Fibroblast of lung (primary cell): ENCODE measurements at regions not wholly inside any gene's neighbourhood (a gene's known extent, or its start where the extent isn't known, plus 50 kb on each side); places are given as distances from the start of the nearest gene placed in this dataset.

Source experiments
- EZH2 ChIP-seq: IDR thresholded peaks from 2 replicates; pipeline ENCODE4 v1.5.1; 2012; ENCODE audit warnings: low read length, control low read depth, mild to moderate bottlenecking; ENCODE audit errors: missing control alignments
- TF ChIP-seq, protein P1 (sequence below), 2 donors: IDR thresholded peaks in 1 of 2; conservative IDR thresholded peaks in 1 of 2; 1 replicate in 1 of 2; 2 replicates in 1 of 2; pipeline ENCODE4 v1.5.1; 2011 to 2012; ENCODE audit warnings: low read length in 2 of 2, control low read depth in 1 of 2, inconsistent platforms in 1 of 2, low read depth in 1 of 2, mild to moderate bottlenecking in 1 of 2

DNA sequence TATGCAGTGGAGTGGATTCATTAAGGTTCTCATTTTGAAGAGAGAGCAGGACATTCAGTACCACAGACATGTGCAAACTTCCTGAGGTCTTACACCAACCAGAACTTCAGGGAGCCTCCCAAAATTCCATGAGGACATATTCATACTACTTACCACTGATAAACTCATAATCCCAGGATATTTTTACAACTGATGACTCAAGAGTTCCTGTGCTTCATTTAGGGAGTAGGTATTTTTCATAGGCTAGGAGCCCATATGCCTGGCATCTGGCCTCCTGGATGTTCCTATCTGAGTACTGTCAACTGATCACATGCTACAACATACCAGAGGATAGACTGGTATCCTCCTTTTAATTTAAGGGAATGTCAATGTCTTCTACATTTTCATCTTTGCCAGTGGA is 578.0 kb downstream of the EFNA5 start:
- TF ChIP-seq, protein P1, sequence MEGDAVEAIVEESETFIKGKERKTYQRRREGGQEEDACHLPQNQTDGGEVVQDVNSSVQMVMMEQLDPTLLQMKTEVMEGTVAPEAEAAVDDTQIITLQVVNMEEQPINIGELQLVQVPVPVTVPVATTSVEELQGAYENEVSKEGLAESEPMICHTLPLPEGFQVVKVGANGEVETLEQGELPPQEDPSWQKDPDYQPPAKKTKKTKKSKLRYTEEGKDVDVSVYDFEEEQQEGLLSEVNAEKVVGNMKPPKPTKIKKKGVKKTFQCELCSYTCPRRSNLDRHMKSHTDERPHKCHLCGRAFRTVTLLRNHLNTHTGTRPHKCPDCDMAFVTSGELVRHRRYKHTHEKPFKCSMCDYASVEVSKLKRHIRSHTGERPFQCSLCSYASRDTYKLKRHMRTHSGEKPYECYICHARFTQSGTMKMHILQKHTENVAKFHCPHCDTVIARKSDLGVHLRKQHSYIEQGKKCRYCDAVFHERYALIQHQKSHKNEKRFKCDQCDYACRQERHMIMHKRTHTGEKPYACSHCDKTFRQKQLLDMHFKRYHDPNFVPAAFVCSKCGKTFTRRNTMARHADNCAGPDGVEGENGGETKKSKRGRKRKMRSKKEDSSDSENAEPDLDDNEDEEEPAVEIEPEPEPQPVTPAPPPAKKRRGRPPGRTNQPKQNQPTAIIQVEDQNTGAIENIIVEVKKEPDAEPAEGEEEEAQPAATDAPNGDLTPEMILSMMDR (conservative IDR thresholded peaks at IDR 0.05 in 1 of 2, IDR thresholded peaks at IDR 0.05 in 1 of 2; ENCODE audit: low read depth in 1 of 2, low read length in 2 of 2), result no peak
- no peak for TF ChIP-seq EZH2
